KMS-11 (cell line): ENCODE measurements at regions not wholly inside any gene's neighbourhood (a gene's known extent, or its start where the extent isn't known, plus 50 kb on each side); places are given as distances from the start of the nearest gene placed in this dataset.

Experiments
- H2AFZ ChIP-seq: fragments of 200-600 bp; sonication (generic); 2 replicates; pipeline ENCODE4 v1.6.1; 2016; ENCODE audit warnings: antibody characterized with exemption, mixed run types, low read depth
- H3K27ac ChIP-seq: fragments of 200-600 bp; sonication (generic); 2 replicates; pipeline ENCODE4 v1.6.1; 2016; ENCODE audit warnings: mild to moderate bottlenecking, mixed run types
- H3K27me3 ChIP-seq: fragments of 200-600 bp; sonication (generic); 2 replicates; pipeline ENCODE4 v1.6.1; 2017; ENCODE audit warnings: mild to moderate bottlenecking, low read depth, mixed run types, moderate library complexity; ENCODE audit not compliant: insufficient read depth
- H3K36me3 ChIP-seq: fragments of 200-600 bp; sonication (generic); 2 replicates; pipeline ENCODE4 v1.6.1; 2017; ENCODE audit warnings: mild to moderate bottlenecking, mixed run types; ENCODE audit not compliant: insufficient read depth
- H3K4me1 ChIP-seq: fragments of 200-600 bp; sonication (generic); 2 replicates; pipeline ENCODE4 v1.6.1; 2016; ENCODE audit warnings: mild to moderate bottlenecking, low read depth, mixed run types; ENCODE audit not compliant: poor library complexity, severe bottlenecking
- H3K4me2 ChIP-seq: fragments of 200-600 bp; sonication (generic); 2 replicates; pipeline ENCODE4 v1.7.0; 2016; ENCODE audit warnings: mild to moderate bottlenecking, mixed run types
- H3K4me3 ChIP-seq: fragments of 200-600 bp; sonication (generic); IDR thresholded peaks from 2 replicates; pipeline ENCODE4 v1.6.1; 2017; ENCODE audit warnings: low read depth, low read length, mixed read lengths; ENCODE audit not compliant: insufficient read depth
- H3K79me2 ChIP-seq: fragments of 200-600 bp; sonication (generic); 2 replicates; pipeline ENCODE4 v1.6.1; 2016; ENCODE audit warnings: low read depth, mixed run types; ENCODE audit not compliant: insufficient read depth
- H3K9ac ChIP-seq: fragments of 200-600 bp; sonication (generic); 2 replicates; pipeline ENCODE4 v1.6.1; 2016; ENCODE audit warnings: mild to moderate bottlenecking, mixed run types
- H4K20me1 ChIP-seq: fragments of 200-600 bp; sonication (generic); 2 replicates; pipeline ENCODE4 v1.6.1; 2016; ENCODE audit warnings: mild to moderate bottlenecking, mixed run types; ENCODE audit not compliant: insufficient read depth
- CTCF ChIP-seq: fragments of 200-600 bp; sonication (generic); conservative IDR thresholded peaks from 2 replicates; pipeline ENCODE4 v1.6.1; 2017; ENCODE audit warnings: low read depth, mild to moderate bottlenecking, antibody characterized with exemption, low read length, moderate library complexity, mixed read lengths

DNA sequence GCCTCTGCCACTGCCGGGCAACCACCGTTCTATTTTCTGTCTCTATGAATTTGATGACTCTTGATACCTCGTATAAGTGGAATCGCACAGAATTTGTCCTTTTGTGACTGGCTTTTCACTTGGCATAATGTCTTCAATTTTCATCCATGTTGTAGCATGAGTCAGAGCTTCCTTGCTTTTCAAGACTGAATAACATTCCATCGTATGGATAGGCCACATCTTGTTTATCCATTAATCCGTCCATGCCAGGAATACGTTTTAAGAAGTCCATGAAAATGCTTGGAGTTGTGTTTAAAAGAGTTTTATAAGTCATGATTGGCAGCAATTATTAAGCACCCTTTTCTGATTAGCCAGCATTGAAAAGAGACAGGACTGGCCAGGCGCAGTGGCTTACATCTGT lies 53.6 kb upstream of the CLDN10 start:
- no peaks in the 10 kb centered on the region for H3K79me2 ChIP-seq
- H3K9ac ChIP-seq, result no peak overlapping the region
- no peak for TF ChIP-seq CTCF
- no peaks in the 10 kb centered on the region for H4K20me1 ChIP-seq
- H3K4me2 ChIP-seq, result no peak overlapping the region
- no peak overlapping the region for H3K4me3 ChIP-seq
- no peaks in the 10 kb centered on the region for H3K36me3 ChIP-seq
- H3K27me3 ChIP-seq, result no peaks in the 10 kb centered on the region
- H3K27ac ChIP-seq, result no peak overlapping the region
- H3K4me1 ChIP-seq, result no peaks in the 10 kb centered on the region
- no peak overlapping the region for H2AFZ ChIP-seq

DNA sequence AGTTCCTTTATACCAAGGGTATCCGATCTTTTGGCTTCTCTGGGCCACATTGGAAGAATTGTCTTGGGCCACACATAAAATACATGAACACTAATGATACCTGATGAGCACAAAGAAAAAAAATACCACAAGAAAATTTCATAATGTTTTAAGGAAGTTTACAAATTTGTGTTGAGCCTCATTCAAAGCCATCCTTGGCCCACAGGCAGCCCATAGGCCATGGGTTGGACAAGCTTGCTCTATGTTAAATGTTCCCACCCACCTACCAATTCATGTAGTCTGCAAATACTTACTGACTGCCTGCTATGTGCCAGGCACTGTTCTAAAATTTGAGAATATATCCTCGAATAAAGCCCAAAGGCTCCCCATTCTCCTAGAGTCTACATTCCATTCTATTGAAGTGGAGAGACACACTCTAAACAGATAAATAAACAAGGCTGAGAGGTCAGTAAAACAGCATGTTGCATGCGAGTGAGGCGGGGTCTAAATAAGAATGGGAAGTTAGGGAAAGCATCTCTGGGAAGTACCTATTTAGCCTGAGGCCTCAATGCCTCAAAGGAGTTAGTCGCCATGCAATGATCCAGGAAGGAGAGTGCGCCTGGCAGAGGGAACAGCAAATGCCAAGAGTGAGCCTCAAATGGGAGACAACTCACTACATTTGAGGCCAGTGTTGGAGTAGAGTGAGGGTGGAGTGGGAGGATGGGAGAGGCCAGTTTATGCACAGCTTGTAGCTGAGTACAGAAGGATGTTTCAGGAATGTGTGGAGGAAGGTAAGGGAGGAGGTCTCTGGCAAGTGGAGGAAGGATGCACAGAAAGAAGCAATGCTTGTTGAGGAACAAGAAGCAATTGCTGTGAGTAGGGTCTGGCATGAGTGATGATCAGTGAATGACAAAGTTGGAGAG lies 52.5 kb upstream of the CLDN10 start:
- H3K9ac ChIP-seq, result no peak overlapping the region
- no peaks in the 10 kb centered on the region for H3K79me2 ChIP-seq
- H3K36me3 ChIP-seq, result no peaks in the 10 kb centered on the region
- H3K4me3 ChIP-seq, result no peak overlapping the region
- H4K20me1 ChIP-seq, result no peaks in the 10 kb centered on the region
- no peaks in the 10 kb centered on the region for H3K27me3 ChIP-seq
- no peak for TF ChIP-seq CTCF
- H2AFZ ChIP-seq, result no peak overlapping the region
- H3K4me2 ChIP-seq, result no peak overlapping the region
- no peak overlapping the region for H3K27ac ChIP-seq
- no peaks in the 10 kb centered on the region for H3K4me1 ChIP-seq

- no peaks in the 10 kb centered on the region for H3K4me1 ChIP-seq
- no peaks in the 10 kb centered on the region for H3K79me2 ChIP-seq
- no peak overlapping the region for H3K4me3 ChIP-seq
- H3K27me3 ChIP-seq, result no peaks in the 10 kb centered on the region
- no peak for TF ChIP-seq CTCF
- H2AFZ ChIP-seq, result no peak overlapping the region
- no peak overlapping the region for H3K4me2 ChIP-seq
- H4K20me1 ChIP-seq, result no peaks in the 10 kb centered on the region
- H3K9ac ChIP-seq, result no peak overlapping the region
- no peak overlapping the region for H3K27ac ChIP-seq
- H3K36me3 ChIP-seq, result no peaks in the 10 kb centered on the region
Observed at GRCh38 chr13:95502216-95502615, 50.3 kb upstream of the CLDN10 start.
